ENCODE measurements at regions not wholly inside any gene's neighbourhood (a gene's known extent, or its start where the extent isn't known, plus 50 kb on each side); places are given as distances from the start of the nearest gene placed in this dataset.

GRCh38 chr7:41813286-41813685, 110.4 kb upstream of the INHBA start:
- ChIA-PET CTCF (no interaction called here), POLR2A (no interaction called here)
- no peaks in the 10 kb centered on the region for H3K9me3 ChIP-seq (ENCODE audit: control insufficient read depth, insufficient read depth, low read length)
- no peak for TF ChIP-seq CTCF (IDR thresholded peaks at IDR 0.05; ENCODE audit: low read depth, low read length)
- H3K27me3 ChIP-seq (ENCODE audit: control insufficient read depth, insufficient read depth, low read length) = no peaks in the 10 kb centered on the region
- H3K4me3 ChIP-seq (ENCODE audit: low read depth, low read length) = no peak overlapping the region
- DNase-seq (ENCODE audit: low read depth, low spot score) = no peak
- H3K27ac ChIP-seq (ENCODE audit: low read depth, low read length) = no peak overlapping the region

- TF ChIP-seq CTCF (IDR thresholded peaks at IDR 0.05; ENCODE audit: low read depth, low read length) = no peak
- Histone ChIP-seq H3K27me3 (ENCODE audit: control insufficient read depth, insufficient read depth, low read length) (no peaks in the 10 kb centered on the region), H3K27ac (ENCODE audit: low read depth, low read length) (no peak overlapping the region), H3K9me3 (ENCODE audit: control insufficient read depth, insufficient read depth, low read length) (no peaks in the 10 kb centered on the region), H3K4me3 (ENCODE audit: low read depth, low read length) (no peak overlapping the region)
- POLR2A ChIA-PET = no interaction called here
- DNase-seq (ENCODE audit: low read depth, low spot score) = no peak
- CTCF ChIA-PET = interaction anchor here (0.7 kb wide), 1 partner anchor 18 kb away, joined by 3 read pairs; no protein-coding TSS in a partner anchor
These were observed 109.1 kb upstream of the INHBA start for GRCh38 chr7:41811941-41812340.

GRCh38 chr7:41809940-41810576, 107.2 kb upstream of the INHBA start:
- Histone ChIP-seq H3K27ac (ENCODE audit: low read depth, low read length) (no peak overlapping the region), H3K4me3 (ENCODE audit: low read depth, low read length) (no peak overlapping the region), H3K9me3 (ENCODE audit: control insufficient read depth, insufficient read depth, low read length) (no peaks in the 10 kb centered on the region), H3K27me3 (ENCODE audit: control insufficient read depth, insufficient read depth, low read length) (no peaks in the 10 kb centered on the region)
- DNase-seq (ENCODE audit: low read depth, low spot score) = no peak
- no peak for TF ChIP-seq CTCF (IDR thresholded peaks at IDR 0.05; ENCODE audit: low read depth, low read length)
- ChIA-PET POLR2A (no interaction called here), CTCF (no interaction called here)

- no peak for TF ChIP-seq CTCF (IDR thresholded peaks at IDR 0.05; ENCODE audit: low read depth, low read length)
- no peak for DNase-seq (ENCODE audit: low read depth, low spot score)
- no peak overlapping the region for H3K4me3 ChIP-seq (ENCODE audit: low read depth, low read length)
- no peaks in the 10 kb centered on the region for H3K9me3 ChIP-seq (ENCODE audit: control insufficient read depth, insufficient read depth, low read length)
- no peaks in the 10 kb centered on the region for H3K27me3 ChIP-seq (ENCODE audit: control insufficient read depth, insufficient read depth, low read length)
- no peak overlapping the region for H3K27ac ChIP-seq (ENCODE audit: low read depth, low read length)
- CTCF ChIA-PET = no interaction called here
- POLR2A ChIA-PET = no interaction called here
These were observed 106.6 kb upstream of the INHBA start for GRCh38 chr7:41809529-41809939.

GRCh38 chr7:41809116-41809515, 106.2 kb upstream of the INHBA start:
- DNase-seq (ENCODE audit: low read depth, low spot score) = no peak
- TF ChIP-seq CTCF (IDR thresholded peaks at IDR 0.05; ENCODE audit: low read depth, low read length) = no peak
- ChIA-PET POLR2A (no interaction called here), CTCF (no interaction called here)
- Histone ChIP-seq H3K27ac (ENCODE audit: low read depth, low read length) (no peak overlapping the region), H3K9me3 (ENCODE audit: control insufficient read depth, insufficient read depth, low read length) (no peaks in the 10 kb centered on the region), H3K4me3 (ENCODE audit: low read depth, low read length) (no peak overlapping the region), H3K27me3 (ENCODE audit: control insufficient read depth, insufficient read depth, low read length) (no peaks in the 10 kb centered on the region)

Measured in AG04450 (cell line).